ENCODE measurements at regions not wholly inside any gene's neighbourhood (a gene's known extent, or its start where the extent isn't known, plus 50 kb on each side); places are given as distances from the start of the nearest gene placed in this dataset.

GRCh38 chr1:8200317-8201115 is 117.4 kb upstream of the SLC45A1 start (continued):
- no peak for TF ChIP-seq TBP (IDR thresholded peaks at IDR 0.05; ENCODE audit: low read depth, low read length)
- TF ChIP-seq HDAC6 (IDR thresholded peaks at IDR 0.05; ENCODE audit: low read depth, low read length): no peak
- TF ChIP-seq SP1 (IDR thresholded peaks at IDR 0.05; ENCODE audit: low read depth, low read length): no peak
- no peak for TF ChIP-seq RBBP5 (IDR thresholded peaks at IDR 0.05; ENCODE audit: borderline replicate concordance, low read depth, low read length)
- TF ChIP-seq ATF2 (IDR thresholded peaks at IDR 0.05; ENCODE audit: low read length): no peak
- TF ChIP-seq GABPA (IDR thresholded peaks at IDR 0.05; ENCODE audit: borderline replicate concordance, insufficient read depth, low read length): no peak
- TF ChIP-seq EZH2 (IDR thresholded peaks at IDR 0.05; ENCODE audit: low read depth, low read length, severe bottlenecking): no peak
- TF ChIP-seq EGR1 (IDR thresholded peaks at IDR 0.05; ENCODE audit: borderline replicate concordance, low read depth, low read length): no peak
- TF ChIP-seq BACH1 (IDR thresholded peaks at IDR 0.05; ENCODE audit: low read length): no peak

All from H1 (cell line).